ENCODE measurements at regions not wholly inside any gene's neighbourhood (a gene's known extent, or its start where the extent isn't known, plus 50 kb on each side); places are given as distances from the start of the nearest gene placed in this dataset.

DNA sequence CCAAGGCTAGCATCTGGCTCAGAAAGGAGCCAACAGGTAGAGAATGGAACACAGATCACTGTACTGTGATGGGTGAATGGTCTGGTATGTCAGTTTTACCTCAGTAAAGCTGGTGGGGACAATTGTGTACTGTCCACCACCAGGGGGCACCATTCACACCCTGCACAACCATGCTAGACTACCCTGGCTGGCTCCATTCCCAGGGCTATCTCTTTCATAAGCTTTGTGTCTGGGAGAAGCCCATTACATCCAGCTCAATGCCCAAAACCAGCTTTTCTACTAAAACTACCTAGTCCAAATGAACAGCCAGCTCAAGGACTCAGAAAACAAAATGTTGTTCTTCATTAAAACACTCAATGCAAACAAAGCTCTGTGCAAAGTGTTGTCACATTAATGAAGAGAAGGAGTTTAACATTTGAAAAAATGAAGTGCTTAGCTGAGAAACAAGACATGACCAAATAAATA lies 62.0 kb upstream of the RASAL2 start (continued):
- TF ChIP-seq, protein P1, sequence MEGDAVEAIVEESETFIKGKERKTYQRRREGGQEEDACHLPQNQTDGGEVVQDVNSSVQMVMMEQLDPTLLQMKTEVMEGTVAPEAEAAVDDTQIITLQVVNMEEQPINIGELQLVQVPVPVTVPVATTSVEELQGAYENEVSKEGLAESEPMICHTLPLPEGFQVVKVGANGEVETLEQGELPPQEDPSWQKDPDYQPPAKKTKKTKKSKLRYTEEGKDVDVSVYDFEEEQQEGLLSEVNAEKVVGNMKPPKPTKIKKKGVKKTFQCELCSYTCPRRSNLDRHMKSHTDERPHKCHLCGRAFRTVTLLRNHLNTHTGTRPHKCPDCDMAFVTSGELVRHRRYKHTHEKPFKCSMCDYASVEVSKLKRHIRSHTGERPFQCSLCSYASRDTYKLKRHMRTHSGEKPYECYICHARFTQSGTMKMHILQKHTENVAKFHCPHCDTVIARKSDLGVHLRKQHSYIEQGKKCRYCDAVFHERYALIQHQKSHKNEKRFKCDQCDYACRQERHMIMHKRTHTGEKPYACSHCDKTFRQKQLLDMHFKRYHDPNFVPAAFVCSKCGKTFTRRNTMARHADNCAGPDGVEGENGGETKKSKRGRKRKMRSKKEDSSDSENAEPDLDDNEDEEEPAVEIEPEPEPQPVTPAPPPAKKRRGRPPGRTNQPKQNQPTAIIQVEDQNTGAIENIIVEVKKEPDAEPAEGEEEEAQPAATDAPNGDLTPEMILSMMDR (IDR thresholded peaks at IDR 0.05), result peak; percentile 90

DNA sequence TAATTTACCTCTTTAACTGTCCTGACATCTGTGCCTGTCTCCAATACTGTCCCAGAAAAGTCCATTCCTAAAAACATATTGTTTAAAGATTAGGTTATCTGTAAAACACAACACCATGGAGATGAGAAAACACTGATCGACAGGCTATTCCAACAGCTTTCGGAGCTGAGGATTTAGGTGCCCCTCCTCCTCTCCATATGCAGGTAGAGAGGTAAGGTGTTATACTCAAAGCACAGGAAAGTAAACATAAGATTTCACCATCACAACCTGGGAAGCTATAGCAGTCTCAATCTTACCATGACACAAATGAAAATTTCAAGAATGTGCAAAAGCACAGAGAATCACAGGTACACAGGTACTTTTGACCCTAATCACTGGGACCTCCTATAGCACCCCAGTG lies 60.9 kb upstream of the RASAL2 start:
- Histone ChIP-seq H3K36me3 (replicated peaks in 1 of 2; ENCODE audit: control insufficient read depth in 1 of 2, insufficient read depth in 2 of 2, low read length in 1 of 2) (no peaks in the 10 kb centered on the region), H3K4me1 (ENCODE audit: control insufficient read depth in 1 of 2, insufficient read depth in 2 of 2, low read depth in 1 of 2, low read length in 1 of 2) (no peaks in the 10 kb centered on the region), H3K4me2 (no peak overlapping the region), H3K9me3 (no peaks in the 10 kb centered on the region), H4K20me1 (ENCODE audit: insufficient read depth) (no peaks in the 10 kb centered on the region), H3K27me3 (ENCODE audit: insufficient read depth) (no peaks in the 10 kb centered on the region), H2AFZ (ENCODE audit: low read depth) (no peak overlapping the region), H3K27ac (ENCODE audit: low read depth in 2 of 2, low read length in 1 of 2) (no peak overlapping the region), H3F3A (replicated peaks; ENCODE audit: insufficient read depth) (no peaks in the 10 kb centered on the region), H3K9ac (no peak overlapping the region), H3K4me3 (ENCODE audit: low read depth in 2 of 2, low read length in 1 of 2) (no peak overlapping the region), H3K79me2 (ENCODE audit: insufficient read depth) (no peaks in the 10 kb centered on the region), H3K9me2 (no peaks in the 10 kb centered on the region)
- no peak for DNase-seq
- CTCF ChIA-PET, result interaction anchor here (1.3 to 6.3 kb wide), 6 partner anchors 16 to 469 kb away, joined by 3 to 52 read pairs (median 8); no protein-coding TSS in a partner anchor
- WGBS (ENCODE audit: low lambda C conversion rate), result 98% methylated on average over 2 of the region's 2 CpGs
- POLR2A ChIA-PET, result no interaction called here
- no peak for TF ChIP-seq YY1 (IDR thresholded peaks at IDR 0.05; ENCODE audit: low read depth)
- TF ChIP-seq MEF2A (IDR thresholded peaks at IDR 0.05; ENCODE audit: borderline replicate concordance, low read depth), result no peak
- TF ChIP-seq MXI1 (IDR thresholded peaks at IDR 0.05; ENCODE audit: low read depth, low read length), result no peak
- TF ChIP-seq, protein P2, sequence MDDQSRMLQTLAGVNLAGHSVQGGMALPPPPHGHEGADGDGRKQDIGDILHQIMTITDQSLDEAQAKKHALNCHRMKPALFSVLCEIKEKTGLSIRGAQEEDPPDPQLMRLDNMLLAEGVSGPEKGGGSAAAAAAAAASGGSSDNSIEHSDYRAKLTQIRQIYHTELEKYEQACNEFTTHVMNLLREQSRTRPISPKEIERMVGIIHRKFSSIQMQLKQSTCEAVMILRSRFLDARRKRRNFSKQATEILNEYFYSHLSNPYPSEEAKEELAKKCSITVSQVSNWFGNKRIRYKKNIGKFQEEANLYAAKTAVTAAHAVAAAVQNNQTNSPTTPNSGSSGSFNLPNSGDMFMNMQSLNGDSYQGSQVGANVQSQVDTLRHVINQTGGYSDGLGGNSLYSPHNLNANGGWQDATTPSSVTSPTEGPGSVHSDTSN (IDR thresholded peaks at IDR 0.05), result no peak
- no peak for TF ChIP-seq TCF12 (IDR thresholded peaks at IDR 0.05)
- TF ChIP-seq SIN3A (IDR thresholded peaks at IDR 0.05; ENCODE audit: borderline replicate concordance, low read depth, low read length), result no peak
- TF ChIP-seq TAF1 (IDR thresholded peaks at IDR 0.05; ENCODE audit: borderline replicate concordance, low read depth, low read length), result no peak
- no peak for TF ChIP-seq GATA2 (CRISPR knock-in tag; IDR thresholded peaks at IDR 0.05)
- TF ChIP-seq, protein P3, sequence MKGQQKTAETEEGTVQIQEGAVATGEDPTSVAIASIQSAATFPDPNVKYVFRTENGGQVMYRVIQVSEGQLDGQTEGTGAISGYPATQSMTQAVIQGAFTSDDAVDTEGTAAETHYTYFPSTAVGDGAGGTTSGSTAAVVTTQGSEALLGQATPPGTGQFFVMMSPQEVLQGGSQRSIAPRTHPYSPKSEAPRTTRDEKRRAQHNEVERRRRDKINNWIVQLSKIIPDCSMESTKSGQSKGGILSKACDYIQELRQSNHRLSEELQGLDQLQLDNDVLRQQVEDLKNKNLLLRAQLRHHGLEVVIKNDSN (IDR thresholded peaks at IDR 0.05; ENCODE audit: borderline replicate concordance, low read depth), result no peak
- no peak for TF ChIP-seq CHD2 (IDR thresholded peaks at IDR 0.05; ENCODE audit: low read length, partially characterized antibody)
- TF ChIP-seq ELF1 (IDR thresholded peaks at IDR 0.05), result no peak
- TF ChIP-seq RFX5 (IDR thresholded peaks at IDR 0.05; ENCODE audit: low read length), result no peak
- TF ChIP-seq, protein P4, sequence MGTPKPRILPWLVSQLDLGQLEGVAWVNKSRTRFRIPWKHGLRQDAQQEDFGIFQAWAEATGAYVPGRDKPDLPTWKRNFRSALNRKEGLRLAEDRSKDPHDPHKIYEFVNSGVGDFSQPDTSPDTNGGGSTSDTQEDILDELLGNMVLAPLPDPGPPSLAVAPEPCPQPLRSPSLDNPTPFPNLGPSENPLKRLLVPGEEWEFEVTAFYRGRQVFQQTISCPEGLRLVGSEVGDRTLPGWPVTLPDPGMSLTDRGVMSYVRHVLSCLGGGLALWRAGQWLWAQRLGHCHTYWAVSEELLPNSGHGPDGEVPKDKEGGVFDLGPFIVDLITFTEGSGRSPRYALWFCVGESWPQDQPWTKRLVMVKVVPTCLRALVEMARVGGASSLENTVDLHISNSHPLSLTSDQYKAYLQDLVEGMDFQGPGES (IDR thresholded peaks at IDR 0.05; ENCODE audit: low read depth, low read length), result no peak
- TF ChIP-seq FOXJ3 (CRISPR knock-in tag; IDR thresholded peaks at IDR 0.05), result no peak
- TF ChIP-seq GABPA (IDR thresholded peaks at IDR 0.05; ENCODE audit: low read depth), result no peak
- no peak for TF ChIP-seq NRF1 (IDR thresholded peaks at IDR 0.05; ENCODE audit: low read depth, low read length)
- TF ChIP-seq SMC3 (IDR thresholded peaks at IDR 0.05; ENCODE audit: low read depth, low read length), result no peak
- TF ChIP-seq, protein P5, sequence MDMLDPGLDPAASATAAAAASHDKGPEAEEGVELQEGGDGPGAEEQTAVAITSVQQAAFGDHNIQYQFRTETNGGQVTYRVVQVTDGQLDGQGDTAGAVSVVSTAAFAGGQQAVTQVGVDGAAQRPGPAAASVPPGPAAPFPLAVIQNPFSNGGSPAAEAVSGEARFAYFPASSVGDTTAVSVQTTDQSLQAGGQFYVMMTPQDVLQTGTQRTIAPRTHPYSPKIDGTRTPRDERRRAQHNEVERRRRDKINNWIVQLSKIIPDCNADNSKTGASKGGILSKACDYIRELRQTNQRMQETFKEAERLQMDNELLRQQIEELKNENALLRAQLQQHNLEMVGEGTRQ (IDR thresholded peaks at IDR 0.05; ENCODE audit: borderline replicate concordance, low read depth, low read length), result no peak
- TF ChIP-seq, protein P6, sequence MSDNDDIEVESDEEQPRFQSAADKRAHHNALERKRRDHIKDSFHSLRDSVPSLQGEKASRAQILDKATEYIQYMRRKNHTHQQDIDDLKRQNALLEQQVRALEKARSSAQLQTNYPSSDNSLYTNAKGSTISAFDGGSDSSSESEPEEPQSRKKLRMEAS (IDR thresholded peaks at IDR 0.05; ENCODE audit: low read depth), result no peak
